HL-60 (cell line): ENCODE measurements at regions not wholly inside any gene's neighbourhood (a gene's known extent, or its start where the extent isn't known, plus 50 kb on each side); places are given as distances from the start of the nearest gene placed in this dataset.

Experiments used
- DNase-seq, 2 experiments: peaks; one replicate each; pipeline ENCODE4 v3.0.0-alpha.2; 2010 to 2020; ENCODE audit warnings: low read depth in 1 of 2, low spot score in 1 of 2
- H3K27ac ChIP-seq: fragments of 250-450 bp; sonication (Bioruptor Pico); replicated peaks from 2 replicates; pipeline ENCODE4 v1.5.1; 2020; ENCODE audit warnings: mild to moderate bottlenecking, moderate library complexity
- H3K27me3 ChIP-seq: fragments of 250-450 bp; sonication (Bioruptor Pico); 2 replicates; pipeline ENCODE4 v1.5.1; 2021; ENCODE audit warnings: mild to moderate bottlenecking, moderate library complexity; ENCODE audit not compliant: insufficient read depth, poor library complexity, severe bottlenecking
- H3K4me3 ChIP-seq: replicated peaks from 2 replicates; pipeline ENCODE4 v1.5.1; 2011; ENCODE audit warnings: mild to moderate bottlenecking, control low read depth, low read length; ENCODE audit not compliant: insufficient read depth
- CTCF ChIP-seq: IDR thresholded peaks from one replicate; pipeline ENCODE4 v1.5.1; 2011; ENCODE audit warnings: low read length, control low read depth, inconsistent platforms; ENCODE audit not compliant: insufficient read depth
- GABPA ChIP-seq: IDR thresholded peaks from 2 replicates; pipeline ENCODE4 v1.6.1; 2012; ENCODE audit warnings: low read depth
- POLR2AphosphoS5 ChIP-seq: IDR thresholded peaks from 2 replicates; pipeline ENCODE4 v1.6.1; 2012; ENCODE audit warnings: low read depth
- REST ChIP-seq: IDR thresholded peaks from 2 replicates; pipeline ENCODE4 v1.6.1; 2012; ENCODE audit warnings: low read depth; ENCODE audit not compliant: insufficient replicate concordance
- SPI1 ChIP-seq: IDR thresholded peaks from 2 replicates; pipeline ENCODE4 v1.6.1; 2012; ENCODE audit warnings: low read depth, mild to moderate bottlenecking, borderline replicate concordance

- Histone ChIP-seq H3K27ac (no peak overlapping the region), H3K4me3 (no peak overlapping the region), H3K27me3 (peaks cover 3% of the 10 kb centered on the region)
- DNase-seq, result no peak
- no peak for TF ChIP-seq SPI1
- no peak for TF ChIP-seq GABPA
- no peak for TF ChIP-seq POLR2AphosphoS5
- no peak for TF ChIP-seq CTCF
- no peak for TF ChIP-seq REST
Observed at GRCh38 chr6:25024821-25025220, 89.1 kb upstream of the RIPOR2 start.

DNA sequence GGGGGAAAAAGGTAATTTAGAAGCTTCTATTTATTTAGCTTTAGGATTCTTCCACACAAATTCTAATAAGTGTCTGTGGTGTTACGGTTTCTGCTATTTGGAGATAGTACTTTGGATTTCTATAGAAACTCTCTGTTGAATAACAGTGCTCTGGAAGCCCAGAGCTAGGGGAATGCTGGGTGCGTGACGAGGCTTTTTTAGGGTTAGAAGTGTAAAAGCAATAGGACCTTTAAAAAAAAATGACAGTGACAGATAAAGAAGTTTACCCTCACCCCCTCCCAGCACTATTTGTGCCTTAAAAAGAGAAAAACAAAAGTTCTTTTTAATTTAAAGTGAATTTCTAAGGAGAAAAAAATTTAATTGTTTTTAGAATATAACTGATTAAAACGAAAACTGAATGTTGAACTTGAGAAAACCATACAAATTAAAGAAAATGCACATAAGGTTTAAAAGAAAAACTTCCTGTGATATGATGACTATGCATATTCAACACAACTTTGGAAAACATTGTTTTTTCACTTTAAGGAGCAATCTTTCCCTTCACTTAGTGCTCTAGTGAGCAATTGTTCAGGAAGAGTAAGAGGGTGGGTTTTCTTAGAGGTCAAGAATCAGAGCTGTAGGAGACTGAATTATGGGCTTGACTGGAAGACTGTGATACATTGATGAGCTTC, 89.6 kb upstream of the RIPOR2 start:
- TF ChIP-seq GABPA, result no peak
- no peak for TF ChIP-seq POLR2AphosphoS5
- TF ChIP-seq REST, result no peak
- no peak for TF ChIP-seq SPI1
- TF ChIP-seq CTCF, result no peak
- H3K4me3 ChIP-seq, result no peak overlapping the region
- no peak overlapping the region for H3K27ac ChIP-seq
- no peak for DNase-seq
- H3K27me3 ChIP-seq, result peaks cover 3% of the 10 kb centered on the region

DNA sequence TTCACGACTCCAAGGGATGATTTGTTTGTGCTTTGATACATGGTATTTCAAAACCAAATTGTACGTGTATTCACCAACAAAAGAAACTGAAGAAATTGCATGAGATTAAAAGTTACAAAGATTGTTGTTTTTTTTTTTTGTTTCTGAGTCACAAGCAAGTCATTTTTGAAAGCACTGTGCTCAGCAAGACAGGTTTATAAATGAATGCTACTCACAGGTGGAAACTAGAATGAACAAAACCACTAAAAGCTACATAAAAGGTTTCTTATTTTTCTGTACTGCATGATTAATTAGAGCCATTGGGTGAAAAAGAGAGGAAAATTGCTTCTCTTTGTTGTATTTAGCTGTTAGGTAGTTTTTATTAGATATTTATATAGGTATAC, 90.2 kb upstream of the RIPOR2 start:
- Histone ChIP-seq H3K27ac (no peak overlapping the region), H3K27me3 (peaks cover 3% of the 10 kb centered on the region), H3K4me3 (no peak overlapping the region)
- DNase-seq, result no peak
- TF ChIP-seq CTCF, result no peak
- no peak for TF ChIP-seq POLR2AphosphoS5

GRCh38 chr6:25026723-25027122, 91.0 kb upstream of the RIPOR2 start:
- no peak for TF ChIP-seq GABPA
- TF ChIP-seq POLR2AphosphoS5, result no peak
- Histone ChIP-seq H3K4me3 (no peak overlapping the region), H3K27me3 (peaks cover 3% of the 10 kb centered on the region), H3K27ac (no peak overlapping the region)
- no peak for DNase-seq
